ENCODE measurements at regions not wholly inside any gene's neighbourhood (a gene's known extent, or its start where the extent isn't known, plus 50 kb on each side); places are given as distances from the start of the nearest gene placed in this dataset.

- Histone ChIP-seq H3T11ph (ENCODE audit: low read length) (no peak overlapping the region), H4K5ac (ENCODE audit: insufficient read length, low read depth, low read length) (no peak overlapping the region), H2AFZ (ENCODE audit: low read length) (no peak overlapping the region), H2BK15ac (ENCODE audit: low read depth, low read length) (no peak overlapping the region), H2BK120ac (ENCODE audit: low read depth, low read length, poor library complexity, severe bottlenecking) (no peak overlapping the region), H3K4me2 (ENCODE audit: insufficient read depth, insufficient read length, low read length) (no peak overlapping the region), H3K4ac (ENCODE audit: low read depth, low read length) (no peak overlapping the region), H4K91ac (ENCODE audit: insufficient read length, low read depth, low read length) (no peak overlapping the region), H3K79me1 (ENCODE audit: insufficient read depth, low read depth, low read length, poor library complexity, severe bottlenecking) (no peaks in the 10 kb centered on the region), H4K20me1 (ENCODE audit: control insufficient read depth, insufficient read depth, insufficient read length) (no peaks in the 10 kb centered on the region), H2BK12ac (ENCODE audit: insufficient read length, low read depth, low read length) (no peak overlapping the region), H3K23me2 (ENCODE audit: insufficient read length, low read depth, low read length, poor library complexity, severe bottlenecking) (no peaks in the 10 kb centered on the region), H3K18ac (ENCODE audit: insufficient read length, low read depth, low read length) (no peak overlapping the region), H2BK20ac (ENCODE audit: low read depth, low read length, poor library complexity, severe bottlenecking) (no peak overlapping the region), H3K4me1 (ENCODE audit: insufficient read depth, low read length) (no peaks in the 10 kb centered on the region), H4K8ac (replicated peaks; ENCODE audit: insufficient read length, low read depth, low read length) (no peak overlapping the region), H3K56ac (ENCODE audit: insufficient read length, low read depth, low read length) (no peak overlapping the region), H3K9ac (ENCODE audit: extremely low read depth, insufficient read length, low read length) (no peak overlapping the region), H3K23ac (ENCODE audit: insufficient read length, low read depth, low read length) (no peak overlapping the region), H2BK5ac (ENCODE audit: insufficient read length, low read length) (no peak overlapping the region), H3K79me2 (ENCODE audit: insufficient read depth, low read length) (no peaks in the 10 kb centered on the region), H3K9me3 (ENCODE audit: control insufficient read depth, low read depth, low read length) (no peaks in the 10 kb centered on the region), H2AK5ac (ENCODE audit: insufficient read length, low read length) (no peak overlapping the region), H3K27ac (ENCODE audit: insufficient read length, low read depth, low read length) (no peak overlapping the region), H3K14ac (ENCODE audit: insufficient read depth, low read length) (no peak overlapping the region), H3K27me3 (ENCODE audit: insufficient read depth, low read length) (no peaks in the 10 kb centered on the region)
- Mint-ChIP-seq H3K4me3 (no peak overlapping the region), H3K27ac (no peak overlapping the region), H3K9me3 (peaks cover 3 to 8% of the 10 kb centered on the region in 2 experiments; a peak in 3 of 5 replicates), H3K4me1 (no peaks in the 10 kb centered on the region), H3K27me3 (ENCODE audit: low read depth) (no peaks in the 10 kb centered on the region; the same call in 1 of the 2 replicates), H3K36me3 (ENCODE audit: insufficient read depth in 1 of 3, low read depth in 3 of 3) (peaks cover 0 to 13% (median 0%) of the 10 kb centered on the region in 3 experiments; a peak in 2 of 7 replicates)
- TF ChIP-seq CTCF (conservative IDR thresholded peaks at IDR 0.05): no peak
- DNase-seq: no peak
Measured at GRCh38 chr13:58850161-58850560, 1218.6 kb downstream of the PCDH17 start.
